HFFc6 (cell line): ENCODE measurements at regions not wholly inside any gene's neighbourhood (a gene's known extent, or its start where the extent isn't known, plus 50 kb on each side); places are given as distances from the start of the nearest gene placed in this dataset.
A peak's percentile ranks its signal among the peaks of the same experiment; 100 is the strongest.

Experiments used
- DNase-seq: peaks from one replicate; pipeline ENCODE4 v3.0.0-alpha.2; 2018
- H3K27ac Mint-ChIP-seq: 2 replicates; pipeline ENCODE4 v1.8.0; 2020; ENCODE audit warnings: mild to moderate bottlenecking, mixed read lengths
- H3K27me3 Mint-ChIP-seq: 2 replicates; pipeline ENCODE4 v1.8.0; 2021; ENCODE audit warnings: mild to moderate bottlenecking, moderate library complexity, mixed read lengths; ENCODE audit not compliant: insufficient read depth
- H3K36me3 Mint-ChIP-seq: 2 replicates; pipeline ENCODE4 v1.8.0; 2021; ENCODE audit warnings: low read depth, mixed read lengths
- H3K4me1 Mint-ChIP-seq: 2 replicates; pipeline ENCODE4 v1.8.0; 2020; ENCODE audit warnings: low read depth, mixed read lengths
- H3K4me3 Mint-ChIP-seq: 2 replicates; pipeline ENCODE4 v1.8.0; 2020; ENCODE audit warnings: mild to moderate bottlenecking, moderate library complexity, mixed read lengths
- H3K9me3 Mint-ChIP-seq: 2 replicates; pipeline ENCODE4 v1.8.0; 2020; ENCODE audit warnings: mild to moderate bottlenecking, mixed read lengths
- TF ChIP-seq, protein P1 (sequence below): fragments of 200-600 bp; sonication (generic); IDR thresholded peaks from 2 replicates; pipeline ENCODE4 v1.5.0; 2021; ENCODE audit warnings: antibody characterized with exemption, mild to moderate bottlenecking

DNA sequence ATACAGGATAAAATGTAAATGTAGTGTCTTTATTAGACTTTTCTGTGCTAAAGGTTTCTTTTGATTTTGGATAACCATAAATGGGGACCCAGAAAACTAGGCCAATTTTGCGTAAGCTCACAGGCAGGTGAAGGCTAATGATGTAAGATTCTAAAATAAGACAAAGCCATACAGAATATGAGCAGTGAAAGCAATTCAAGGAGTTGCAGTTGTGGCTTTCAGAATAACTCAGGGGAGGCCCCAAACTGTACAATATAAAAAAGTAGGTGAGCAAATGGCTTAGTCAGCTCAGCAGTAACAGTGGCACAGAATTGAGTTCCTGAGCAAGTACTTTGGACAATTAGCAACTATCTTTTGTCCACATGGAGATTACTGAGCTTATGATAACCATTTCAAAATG is 81.7 kb upstream of the NRP1 start:
- Mint-ChIP-seq H3K36me3 (no peaks in the 10 kb centered on the region), H3K27me3 (no peaks in the 10 kb centered on the region; the same call in 1 of the 2 replicates), H3K9me3 (no peaks in the 10 kb centered on the region), H3K4me1 (peaks cover 55% of the 10 kb centered on the region), H3K27ac (no peak overlapping the region), H3K4me3 (no peak overlapping the region)
- no peak for DNase-seq
- TF ChIP-seq, protein P1, sequence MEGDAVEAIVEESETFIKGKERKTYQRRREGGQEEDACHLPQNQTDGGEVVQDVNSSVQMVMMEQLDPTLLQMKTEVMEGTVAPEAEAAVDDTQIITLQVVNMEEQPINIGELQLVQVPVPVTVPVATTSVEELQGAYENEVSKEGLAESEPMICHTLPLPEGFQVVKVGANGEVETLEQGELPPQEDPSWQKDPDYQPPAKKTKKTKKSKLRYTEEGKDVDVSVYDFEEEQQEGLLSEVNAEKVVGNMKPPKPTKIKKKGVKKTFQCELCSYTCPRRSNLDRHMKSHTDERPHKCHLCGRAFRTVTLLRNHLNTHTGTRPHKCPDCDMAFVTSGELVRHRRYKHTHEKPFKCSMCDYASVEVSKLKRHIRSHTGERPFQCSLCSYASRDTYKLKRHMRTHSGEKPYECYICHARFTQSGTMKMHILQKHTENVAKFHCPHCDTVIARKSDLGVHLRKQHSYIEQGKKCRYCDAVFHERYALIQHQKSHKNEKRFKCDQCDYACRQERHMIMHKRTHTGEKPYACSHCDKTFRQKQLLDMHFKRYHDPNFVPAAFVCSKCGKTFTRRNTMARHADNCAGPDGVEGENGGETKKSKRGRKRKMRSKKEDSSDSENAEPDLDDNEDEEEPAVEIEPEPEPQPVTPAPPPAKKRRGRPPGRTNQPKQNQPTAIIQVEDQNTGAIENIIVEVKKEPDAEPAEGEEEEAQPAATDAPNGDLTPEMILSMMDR: no peak

DNA sequence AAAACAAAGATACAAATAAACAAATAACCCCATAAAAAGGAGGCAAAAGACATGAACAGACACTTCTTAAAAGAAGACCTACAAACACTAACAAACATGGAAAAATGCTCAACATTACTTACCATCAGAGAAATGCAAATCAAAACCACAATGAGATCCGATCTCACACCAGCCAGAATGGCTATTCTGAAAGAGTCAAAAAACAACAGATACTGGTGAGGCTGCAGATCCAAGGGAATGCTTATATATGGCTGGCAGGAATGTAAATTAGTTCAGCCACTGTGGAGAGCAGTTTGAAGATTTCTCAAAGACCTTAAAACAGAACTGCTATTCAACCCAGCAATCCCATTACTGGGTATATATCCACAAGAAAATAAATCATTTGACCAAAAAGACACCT is 80.4 kb upstream of the NRP1 start:
- Mint-ChIP-seq H3K4me1 (peaks cover 54% of the 10 kb centered on the region), H3K27ac (no peak overlapping the region), H3K9me3 (no peaks in the 10 kb centered on the region), H3K4me3 (no peak overlapping the region), H3K27me3 (no peaks in the 10 kb centered on the region; the same call in 1 of the 2 replicates), H3K36me3 (no peaks in the 10 kb centered on the region)
- TF ChIP-seq, protein P1: no peak
- no peak for DNase-seq

DNA sequence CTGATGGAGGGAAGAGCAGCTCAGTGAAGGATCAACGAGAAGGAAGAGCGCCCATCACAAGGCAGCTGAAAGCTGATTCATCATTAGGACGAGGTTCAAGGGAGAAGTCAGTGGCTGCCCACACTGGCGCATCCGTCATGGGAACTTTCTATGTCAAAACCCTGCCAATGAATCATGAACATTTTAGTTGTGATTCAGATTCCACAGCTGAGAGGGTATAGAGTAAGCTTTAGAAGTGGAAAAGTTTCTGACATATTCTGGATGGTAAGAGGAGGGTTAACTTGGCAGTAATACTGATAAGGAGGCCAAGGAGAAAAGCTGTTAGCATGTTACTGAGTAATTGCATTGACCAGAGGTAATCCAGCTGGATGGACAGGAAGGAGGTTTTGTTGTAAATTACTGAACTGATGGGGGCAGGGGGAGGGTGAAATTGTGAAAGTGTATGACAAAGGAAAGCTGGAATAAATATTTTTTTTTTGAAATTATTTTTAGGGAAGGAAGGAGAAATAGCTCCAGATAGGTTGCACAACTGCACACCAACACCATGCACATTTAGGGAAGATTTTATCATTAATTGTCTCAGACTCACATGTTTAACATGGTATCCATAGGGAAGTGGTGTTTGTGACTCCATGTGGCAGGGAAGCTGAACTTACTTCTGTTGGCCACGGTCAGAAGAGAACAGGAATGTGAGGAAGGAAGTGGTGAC is 78.3 kb upstream of the NRP1 start:
- TF ChIP-seq, protein P1: peak; percentile 15; the same call in 1 of the 2 replicates

DNA sequence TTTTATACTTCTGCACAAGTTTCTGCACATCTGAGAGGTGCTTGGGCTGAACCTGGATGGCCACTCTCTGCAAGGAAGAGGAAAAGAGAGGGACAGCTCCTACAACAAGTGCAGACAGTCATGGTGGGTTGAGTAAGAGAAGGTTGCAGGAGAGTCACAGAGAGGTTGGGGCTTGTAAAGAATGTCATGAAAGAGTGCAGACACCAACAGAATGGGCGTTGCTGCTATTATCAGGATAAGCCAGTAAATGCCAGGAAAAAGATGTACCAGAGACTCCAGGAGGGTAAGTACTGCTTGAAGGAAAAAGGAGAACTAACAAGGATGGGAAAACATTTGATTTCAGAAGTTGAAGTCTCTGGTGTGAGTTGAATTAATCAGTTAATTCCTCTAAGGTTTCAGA is 77.8 kb upstream of the NRP1 start:
- DNase-seq: peak; percentile 1
- Mint-ChIP-seq H3K27ac (peak overlapping the region; percentile 94), H3K4me1 (peaks cover 49% of the 10 kb centered on the region), H3K9me3 (no peaks in the 10 kb centered on the region), H3K27me3 (no peaks in the 10 kb centered on the region; the same call in 1 of the 2 replicates), H3K36me3 (no peaks in the 10 kb centered on the region), H3K4me3 (peak overlapping the region; percentile 80)
- TF ChIP-seq, protein P1: no peak

More for the DNA sequence above, 78.3 kb upstream of the NRP1 start:
- H3K27me3 Mint-ChIP-seq: no peaks in the 10 kb centered on the region; the same call in 1 of the 2 replicates
- H3K4me3 Mint-ChIP-seq: peak overlapping the region; percentile 80
- no peaks in the 10 kb centered on the region for H3K9me3 Mint-ChIP-seq
- peak; percentile 92 for DNase-seq
- H3K4me1 Mint-ChIP-seq: peaks cover 49% of the 10 kb centered on the region
- H3K27ac Mint-ChIP-seq: peak overlapping the region; percentile 94
- no peaks in the 10 kb centered on the region for H3K36me3 Mint-ChIP-seq

DNA sequence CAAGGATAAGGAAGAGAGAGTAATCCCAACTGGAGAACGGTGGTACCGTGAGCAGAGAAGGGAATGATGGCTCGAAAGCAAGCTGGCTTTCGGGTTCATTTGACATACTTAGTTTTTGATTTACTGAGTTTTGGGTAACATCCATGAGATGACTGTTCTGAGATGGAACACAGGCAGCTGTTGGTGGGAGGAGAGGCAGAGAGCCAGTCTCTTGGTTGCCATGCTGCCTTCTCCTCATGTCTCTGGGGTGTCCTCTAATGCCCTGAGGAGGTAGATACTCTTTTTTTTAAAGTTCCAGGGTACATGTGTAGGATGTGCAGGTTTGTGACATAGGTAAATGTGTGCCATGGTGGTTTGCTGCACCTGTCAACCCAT is 76.4 kb upstream of the NRP1 start:
- peaks cover 49% of the 10 kb centered on the region for H3K4me1 Mint-ChIP-seq
- H3K27me3 Mint-ChIP-seq: no peaks in the 10 kb centered on the region; the same call in 1 of the 2 replicates
- no peaks in the 10 kb centered on the region for H3K9me3 Mint-ChIP-seq
- TF ChIP-seq, protein P1: no peak
- H3K4me3 Mint-ChIP-seq: no peak overlapping the region
- no peak overlapping the region; the same call in 1 of the 2 replicates for H3K27ac Mint-ChIP-seq
- DNase-seq: no peak
- no peaks in the 10 kb centered on the region; the same call in 1 of the 2 replicates for H3K36me3 Mint-ChIP-seq
